DND-41 (cell line): ENCODE measurements at regions not wholly inside any gene's neighbourhood (a gene's known extent, or its start where the extent isn't known, plus 50 kb on each side); places are given as distances from the start of the nearest gene placed in this dataset.

ENCODE experiments used
- CTCF ChIP-seq: IDR thresholded peaks from 2 replicates; pipeline ENCODE4 v1.5.1; 2012; ENCODE audit warnings: borderline replicate concordance, low read length, moderate library complexity, mild to moderate bottlenecking; ENCODE audit not compliant: poor library complexity, severe bottlenecking; ENCODE audit errors: extremely low read depth
- EZH2 ChIP-seq: IDR thresholded peaks from 3 replicates; pipeline ENCODE4 v1.6.1; 2012; ENCODE audit warnings: borderline replicate concordance, low read depth, mild to moderate bottlenecking, moderate library complexity, low read length, inconsistent platforms; ENCODE audit not compliant: severe bottlenecking

- TF ChIP-seq CTCF (no peak), EZH2 (no peak)
Measured at GRCh38 chr15:39172380-39173281, 408.2 kb upstream of the THBS1 start.
